NOMO-1 (cell line): ENCODE measurements at regions not wholly inside any gene's neighbourhood (a gene's known extent, or its start where the extent isn't known, plus 50 kb on each side); places are given as distances from the start of the nearest gene placed in this dataset.
A peak's percentile ranks its signal among the peaks of the same experiment; 100 is the strongest.

Experiments
- DNase-seq, 2 experiments: peaks; one replicate each; lab custom pipeline; 2025; ENCODE audit not compliant: unreplicated experiment in 2 of 2; lab: John Stamatoyannopoulos, UW

- DNase-seq, result no peak
These were observed 230.4 kb upstream of the GSE1 start for GRCh38 chr16:85382717-85383118.

GRCh38 chr16:85383836-85384832, 229.0 kb upstream of the GSE1 start:
- no peak for DNase-seq

GRCh38 chr16:85384833-85385462, 228.2 kb upstream of the GSE1 start:
- no peak for DNase-seq

GRCh38 chr16:85385463-85386331, 227.4 kb upstream of the GSE1 start:
- no peak for DNase-seq

GRCh38 chr16:85386467-85387170, 226.5 kb upstream of the GSE1 start:
- no peak for DNase-seq

GRCh38 chr16:85387171-85387507, 226.0 kb upstream of the GSE1 start:
- no peak for DNase-seq

- no peak for DNase-seq
These were observed 225.3 kb upstream of the GSE1 start for GRCh38 chr16:85387731-85388295.

- no peak for DNase-seq
These were observed 223.2 kb upstream of the GSE1 start for GRCh38 chr16:85389679-85390470.

- DNase-seq, result no peak
These were observed 222.5 kb upstream of the GSE1 start for GRCh38 chr16:85390511-85391174.

GRCh38 chr16:85391175-85391707, 221.9 kb upstream of the GSE1 start:
- DNase-seq, result no peak

- no peak for DNase-seq
These were observed 221.1 kb upstream of the GSE1 start for GRCh38 chr16:85391769-85392583.

- DNase-seq, result no peak
These were observed 220.1 kb upstream of the GSE1 start for GRCh38 chr16:85392756-85393673.

GRCh38 chr16:85393674-85394451, 219.3 kb upstream of the GSE1 start:
- peak; percentile 23 to 50 for DNase-seq

GRCh38 chr16:85394456-85395206, 218.5 kb upstream of the GSE1 start:
- no peak for DNase-seq

GRCh38 chr16:85395207-85395912, 217.8 kb upstream of the GSE1 start:
- no peak for DNase-seq
